Endodermal cell (in vitro differentiated cells): ENCODE measurements at regions not wholly inside any gene's neighbourhood (a gene's known extent, or its start where the extent isn't known, plus 50 kb on each side); places are given as distances from the start of the nearest gene placed in this dataset.

ENCODE experiments used
- DNase-seq: peaks from one replicate; pipeline ENCODE4 v3.0.0-alpha.2; 2017
- H3K27ac ChIP-seq: 2 replicates; pipeline ENCODE4 v1.5.1; 2013; ENCODE audit warnings: mild to moderate bottlenecking, low read depth, low read length, moderate library complexity
- H3K27me3 ChIP-seq: 2 replicates; pipeline ENCODE4 v1.6.1; 2013; ENCODE audit warnings: mild to moderate bottlenecking, low read length, moderate library complexity; ENCODE audit not compliant: insufficient read depth, control insufficient read depth, poor library complexity, severe bottlenecking
- H3K36me3 ChIP-seq: 2 replicates; pipeline ENCODE4 v1.7.0; 2013; ENCODE audit warnings: mild to moderate bottlenecking, low read length, moderate library complexity; ENCODE audit not compliant: control insufficient read depth, insufficient read depth
- H3K4me1 ChIP-seq: one replicate; pipeline ENCODE4 v1.7.0; 2013; ENCODE audit warnings: low read length; ENCODE audit not compliant: control insufficient read depth, insufficient read depth
- H3K4me3 ChIP-seq: 2 replicates; pipeline ENCODE4 v1.5.1; 2013; ENCODE audit warnings: mild to moderate bottlenecking, low read length, moderate library complexity
- H3K9ac ChIP-seq: 2 replicates; pipeline ENCODE4 v1.6.1; 2013; ENCODE audit warnings: mild to moderate bottlenecking, low read length, moderate library complexity; ENCODE audit not compliant: poor library complexity, severe bottlenecking; ENCODE audit errors: extremely low read depth
- H3K9me3 ChIP-seq: 2 replicates; pipeline ENCODE4 v1.6.1; 2013; ENCODE audit warnings: mild to moderate bottlenecking, low read length, moderate library complexity; ENCODE audit not compliant: control insufficient read depth
- H3K27ac Mint-ChIP-seq: 2 replicates; pipeline ENCODE4 v1.8.0; 2020; ENCODE audit warnings: mixed read lengths
- H3K27me3 Mint-ChIP-seq: 2 replicates; pipeline ENCODE4 v1.8.0; 2021; ENCODE audit warnings: mild to moderate bottlenecking, mixed read lengths; ENCODE audit not compliant: insufficient read depth
- H3K36me3 Mint-ChIP-seq: 2 replicates; pipeline ENCODE4 v1.8.0; 2020; ENCODE audit warnings: low read depth, mixed read lengths
- H3K4me1 Mint-ChIP-seq: 2 replicates; pipeline ENCODE4 v1.8.0; 2020; ENCODE audit warnings: mixed read lengths
- H3K4me3 Mint-ChIP-seq: 2 replicates; pipeline ENCODE4 v1.8.0; 2020; ENCODE audit warnings: mild to moderate bottlenecking, moderate library complexity, mixed read lengths
- H3K9me3 Mint-ChIP-seq: 2 replicates; pipeline ENCODE4 v1.8.0; 2020; ENCODE audit warnings: mild to moderate bottlenecking, mixed read lengths
- CTCF ChIP-seq: fragments of 200-600 bp; sonication (generic); conservative IDR thresholded peaks from 2 replicates; pipeline ENCODE4 v1.5.0; 2021; ENCODE audit warnings: antibody characterized with exemption, mild to moderate bottlenecking
- WGBS, 2 experiments: methylation state at CpG; one replicate each; pipeline versions ENCODE4 v1.1.5 to v1.1.7; 2013; ENCODE audit warnings: missing lambda C conversion rate in 2 of 2, mixed read lengths in 1 of 2; ENCODE audit not compliant: insufficient coverage in 1 of 2, insufficient read length in 1 of 2; 5-methylcytosine and 5-hydroxymethylcytosine counted together

- Histone ChIP-seq H3K27me3 (no peaks in the 10 kb centered on the region), H3K9me3 (no peaks in the 10 kb centered on the region), H3K4me3 (no peak overlapping the region), H3K4me1 (no peaks in the 10 kb centered on the region), H3K9ac (no peak overlapping the region), H3K27ac (no peak overlapping the region), H3K36me3 (no peaks in the 10 kb centered on the region)
- no peak for TF ChIP-seq CTCF
- H3K4me3 Mint-ChIP-seq, result no peak overlapping the region
- no peak overlapping the region for H3K27ac Mint-ChIP-seq
- no peaks in the 10 kb centered on the region for H3K27me3 Mint-ChIP-seq
- H3K4me1 Mint-ChIP-seq, result no peaks in the 10 kb centered on the region
- no peak for DNase-seq
- H3K36me3 Mint-ChIP-seq, result peaks cover 4% of the 10 kb centered on the region
- 95% methylated on average over 1 of the region's 1 CpG; no CpG with 5 or more reads in 1 of the 2 experiments for WGBS, 2 experiments
- peaks cover 14% of the 10 kb centered on the region for H3K9me3 Mint-ChIP-seq
Measured at GRCh38 chr3:55244247-55244646, 242.9 kb downstream of the WNT5A start.

GRCh38 chr3:55243678-55244077 is 243.4 kb downstream of the WNT5A start:
- H3K9ac ChIP-seq, result no peak overlapping the region
- no peaks in the 10 kb centered on the region for H3K27me3 ChIP-seq
- H3K9me3 Mint-ChIP-seq, result peaks cover 8% of the 10 kb centered on the region
- H3K36me3 Mint-ChIP-seq, result peaks cover 2% of the 10 kb centered on the region
- H3K27ac ChIP-seq, result no peak overlapping the region
- no peak for TF ChIP-seq CTCF
- H3K4me3 ChIP-seq, result no peak overlapping the region
- H3K4me3 Mint-ChIP-seq, result no peak overlapping the region
- H3K36me3 ChIP-seq, result no peaks in the 10 kb centered on the region
- DNase-seq, result peak; percentile 69
- no peaks in the 10 kb centered on the region for H3K27me3 Mint-ChIP-seq
- H3K4me1 ChIP-seq, result no peaks in the 10 kb centered on the region
- no peaks in the 10 kb centered on the region for H3K9me3 ChIP-seq
- WGBS, 2 experiments, result 80 to 82% methylated on average over 7 to 9 of the region's 9 CpGs
- H3K27ac Mint-ChIP-seq, result no peak overlapping the region
- H3K4me1 Mint-ChIP-seq, result no peaks in the 10 kb centered on the region

DNA sequence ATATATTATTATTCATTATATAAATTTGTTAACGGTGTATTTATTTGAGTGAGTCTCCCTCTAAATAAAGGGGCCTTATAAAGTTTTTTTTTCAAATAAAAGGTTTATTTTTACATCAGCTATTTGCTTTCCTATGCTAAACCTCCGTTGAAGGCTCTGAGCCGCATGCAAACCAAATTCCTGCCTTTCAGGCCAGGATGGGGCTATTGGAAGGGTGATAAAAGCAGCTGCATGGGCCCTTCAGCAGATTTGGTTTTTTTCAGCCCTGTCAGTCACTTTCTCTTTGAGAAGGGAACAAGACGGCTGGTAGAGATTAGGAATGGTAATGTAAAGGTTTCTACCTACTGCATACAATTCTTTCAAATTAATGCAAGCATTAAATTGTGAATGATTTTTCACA is 244.2 kb downstream of the WNT5A start:
- H3K27me3 ChIP-seq, result no peaks in the 10 kb centered on the region
- Mint-ChIP-seq H3K4me1 (no peaks in the 10 kb centered on the region), H3K27ac (no peak overlapping the region), H3K9me3 (peaks cover 2% of the 10 kb centered on the region), H3K36me3 (peaks cover 1% of the 10 kb centered on the region), H3K27me3 (no peaks in the 10 kb centered on the region), H3K4me3 (no peak overlapping the region)
- H3K9me3 ChIP-seq, result no peaks in the 10 kb centered on the region
- H3K9ac ChIP-seq, result no peak overlapping the region
- 45 to 46% methylated on average over 2 of the region's 4 CpGs for WGBS, 2 experiments
- no peak for TF ChIP-seq CTCF
- peak; percentile 52 for DNase-seq
- no peak overlapping the region for H3K27ac ChIP-seq
- H3K4me3 ChIP-seq, result no peak overlapping the region
- H3K36me3 ChIP-seq, result no peaks in the 10 kb centered on the region
- no peaks in the 10 kb centered on the region for H3K4me1 ChIP-seq
